ENCODE measurements at regions not wholly inside any gene's neighbourhood (a gene's known extent, or its start where the extent isn't known, plus 50 kb on each side); places are given as distances from the start of the nearest gene placed in this dataset.

DNA sequence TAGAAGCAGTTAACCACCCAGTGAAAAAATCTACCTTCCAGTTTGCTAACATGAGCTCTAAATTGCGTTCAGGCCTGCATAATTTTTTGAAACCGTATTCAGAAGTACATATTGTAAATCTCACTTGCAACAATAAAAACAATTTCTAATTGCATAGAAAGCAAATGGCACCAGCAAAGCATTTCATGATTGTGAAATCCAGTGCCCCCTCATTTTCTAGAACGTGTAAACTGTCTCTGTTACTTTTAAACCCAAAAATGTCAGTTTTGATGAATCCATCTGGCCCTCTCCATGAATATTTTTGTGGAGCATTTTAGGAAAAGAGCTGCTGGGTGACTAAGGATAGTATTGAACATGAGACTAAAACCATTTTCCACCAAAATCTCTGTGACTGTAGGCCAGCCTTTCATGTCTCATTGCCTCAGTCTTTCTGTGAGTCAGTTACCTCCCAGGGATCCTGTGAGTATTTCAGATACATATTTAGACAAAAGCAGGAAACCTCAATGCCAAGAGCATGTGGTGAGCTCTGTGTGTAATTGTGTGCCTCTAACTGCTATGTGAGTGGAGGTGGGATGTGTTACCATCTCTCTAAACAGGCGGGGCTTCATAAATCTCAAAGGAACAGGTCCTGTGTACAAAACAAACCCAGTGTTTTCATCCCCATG lies 477.8 kb upstream of the DCC start:
- Histone ChIP-seq H3K36me3 (no peaks in the 10 kb centered on the region), H3K27me3 (no peaks in the 10 kb centered on the region), H3K4me1 (no peaks in the 10 kb centered on the region), H3K9me3 (peaks cover 0 to 13% (median 0%) of the 10 kb centered on the region in 4 donors), H3K27ac (no peak overlapping the region), H3K4me3 (no peak overlapping the region)
- 84 to 87% methylated on average over 4 of the region's 4 CpGs for WGBS, 2 donors
- DNase-seq (ENCODE audit: low spot score in 2 of 2) = no peak
- TF ChIP-seq, protein P1, sequence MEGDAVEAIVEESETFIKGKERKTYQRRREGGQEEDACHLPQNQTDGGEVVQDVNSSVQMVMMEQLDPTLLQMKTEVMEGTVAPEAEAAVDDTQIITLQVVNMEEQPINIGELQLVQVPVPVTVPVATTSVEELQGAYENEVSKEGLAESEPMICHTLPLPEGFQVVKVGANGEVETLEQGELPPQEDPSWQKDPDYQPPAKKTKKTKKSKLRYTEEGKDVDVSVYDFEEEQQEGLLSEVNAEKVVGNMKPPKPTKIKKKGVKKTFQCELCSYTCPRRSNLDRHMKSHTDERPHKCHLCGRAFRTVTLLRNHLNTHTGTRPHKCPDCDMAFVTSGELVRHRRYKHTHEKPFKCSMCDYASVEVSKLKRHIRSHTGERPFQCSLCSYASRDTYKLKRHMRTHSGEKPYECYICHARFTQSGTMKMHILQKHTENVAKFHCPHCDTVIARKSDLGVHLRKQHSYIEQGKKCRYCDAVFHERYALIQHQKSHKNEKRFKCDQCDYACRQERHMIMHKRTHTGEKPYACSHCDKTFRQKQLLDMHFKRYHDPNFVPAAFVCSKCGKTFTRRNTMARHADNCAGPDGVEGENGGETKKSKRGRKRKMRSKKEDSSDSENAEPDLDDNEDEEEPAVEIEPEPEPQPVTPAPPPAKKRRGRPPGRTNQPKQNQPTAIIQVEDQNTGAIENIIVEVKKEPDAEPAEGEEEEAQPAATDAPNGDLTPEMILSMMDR (IDR thresholded peaks at IDR 0.05) = no peak
- no peak for TF ChIP-seq EP300 (IDR thresholded peaks at IDR 0.05)
- no peak for TF ChIP-seq POLR2A (IDR thresholded peaks at IDR 0.05)

DNA sequence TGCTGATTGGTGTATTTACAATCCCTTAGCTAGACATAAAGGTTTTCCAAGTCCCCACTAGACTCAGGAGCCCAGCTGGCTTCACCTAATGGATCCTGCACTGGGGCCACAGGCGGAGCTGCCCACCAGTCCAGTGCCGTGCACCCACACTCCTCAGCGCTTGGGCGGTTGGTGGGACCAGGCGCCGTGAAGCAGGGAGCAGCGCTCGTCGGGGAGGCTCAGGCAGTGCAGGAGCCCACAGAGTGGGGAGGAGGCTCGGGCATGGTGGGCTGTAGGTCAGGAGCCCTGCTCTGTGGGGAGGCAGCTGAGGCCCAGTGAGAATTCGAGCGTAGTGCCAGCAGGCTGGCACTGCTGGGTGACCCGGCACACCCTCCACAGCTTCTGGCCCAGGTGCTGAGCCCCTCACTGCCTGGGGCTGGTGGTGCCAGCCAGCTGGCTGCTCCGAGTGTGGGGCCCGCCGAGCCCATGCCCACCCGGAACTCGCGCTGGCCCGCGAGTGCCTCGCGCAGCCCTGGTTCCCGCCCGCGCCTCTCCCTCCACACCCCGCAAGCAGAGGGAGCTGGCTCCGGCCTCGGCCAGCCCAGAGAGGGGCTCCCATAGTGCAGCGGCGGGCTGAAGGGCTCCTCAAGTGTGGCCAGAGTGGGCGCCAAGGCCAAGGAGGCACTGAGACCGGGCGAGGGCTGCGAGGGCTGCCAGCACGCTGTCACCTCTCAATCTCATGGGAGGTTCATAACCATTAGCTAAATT lies 475.6 kb upstream of the DCC start:
- H3K9me3 ChIP-seq = peaks cover 0 to 13% (median 0%) of the 10 kb centered on the region in 4 donors
- H3K27me3 ChIP-seq = no peaks in the 10 kb centered on the region
- no peak overlapping the region for H3K4me3 ChIP-seq
- 88 to 92% methylated on average over 14 to 32 of the region's 36 CpGs for WGBS, 2 donors
- H3K36me3 ChIP-seq = no peaks in the 10 kb centered on the region
- TF ChIP-seq, protein P1 (IDR thresholded peaks at IDR 0.05) = no peak
- TF ChIP-seq EP300 (IDR thresholded peaks at IDR 0.05) (no peak), POLR2A (IDR thresholded peaks at IDR 0.05) (no peak)
- no peak for DNase-seq (ENCODE audit: low spot score in 2 of 2)
- no peaks in the 10 kb centered on the region for H3K4me1 ChIP-seq
- no peak overlapping the region for H3K27ac ChIP-seq

DNA sequence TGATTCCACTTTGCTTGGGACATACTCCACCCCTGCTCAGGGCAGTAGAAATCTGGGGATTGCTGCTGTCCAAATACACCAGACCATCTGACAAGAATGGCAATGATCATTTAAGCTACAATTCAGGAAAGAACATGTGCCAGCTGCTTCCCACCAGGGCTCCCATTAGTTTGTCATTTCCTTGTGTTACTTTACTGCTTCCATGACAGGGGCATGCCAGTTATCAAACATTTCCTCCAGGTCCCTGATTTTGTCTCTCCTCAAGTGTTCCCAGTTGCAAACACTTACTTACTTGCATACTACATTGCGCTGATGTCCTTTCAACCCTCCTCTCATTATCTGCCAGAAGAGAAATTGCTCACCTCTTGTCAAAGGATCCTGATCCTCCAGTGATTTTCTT lies 474.5 kb upstream of the DCC start:
- Histone ChIP-seq H3K36me3 (no peaks in the 10 kb centered on the region), H3K27me3 (no peaks in the 10 kb centered on the region), H3K4me3 (no peak overlapping the region), H3K9me3 (peaks cover 0 to 13% (median 0%) of the 10 kb centered on the region in 4 donors), H3K27ac (no peak overlapping the region), H3K4me1 (no peaks in the 10 kb centered on the region)
- DNase-seq (ENCODE audit: low spot score in 2 of 2) = no peak
- TF ChIP-seq, protein P1 (IDR thresholded peaks at IDR 0.05) = no peak
- TF ChIP-seq EP300 (IDR thresholded peaks at IDR 0.05) (no peak), POLR2A (IDR thresholded peaks at IDR 0.05) (no peak)
- 93 to 94% methylated on average over 1 of the region's 1 CpG for WGBS, 2 donors

DNA sequence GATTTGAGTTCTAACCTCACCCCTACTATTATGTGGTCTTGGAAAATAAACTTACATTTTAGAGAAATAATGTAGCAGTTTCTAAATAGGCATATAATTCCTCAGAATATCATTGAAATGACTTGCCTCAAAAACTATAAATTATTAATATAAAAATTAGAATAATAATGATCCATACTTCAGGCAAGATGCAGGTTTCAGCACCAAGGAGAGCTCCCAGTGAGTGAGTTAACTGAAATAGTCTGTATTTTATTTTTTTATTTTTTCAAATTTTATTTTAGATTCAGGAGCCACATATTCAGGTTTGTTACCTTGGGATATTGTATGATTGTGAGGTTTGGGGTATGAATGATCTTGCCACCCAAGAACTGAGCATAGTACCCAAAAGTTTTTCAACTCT lies 472.2 kb upstream of the DCC start:
- H3K4me3 ChIP-seq = no peak overlapping the region
- H3K27ac ChIP-seq = no peak overlapping the region
- no peaks in the 10 kb centered on the region for H3K27me3 ChIP-seq
- no peak for DNase-seq (ENCODE audit: low spot score in 2 of 2)
- no peak for TF ChIP-seq EP300 (IDR thresholded peaks at IDR 0.05)
- TF ChIP-seq, protein P1 (IDR thresholded peaks at IDR 0.05) = no peak
- TF ChIP-seq POLR2A (IDR thresholded peaks at IDR 0.05) = no peak
- H3K9me3 ChIP-seq = peaks cover 0 to 13% (median 0%) of the 10 kb centered on the region in 4 donors
- no peaks in the 10 kb centered on the region for H3K36me3 ChIP-seq
- no peaks in the 10 kb centered on the region for H3K4me1 ChIP-seq

DNA sequence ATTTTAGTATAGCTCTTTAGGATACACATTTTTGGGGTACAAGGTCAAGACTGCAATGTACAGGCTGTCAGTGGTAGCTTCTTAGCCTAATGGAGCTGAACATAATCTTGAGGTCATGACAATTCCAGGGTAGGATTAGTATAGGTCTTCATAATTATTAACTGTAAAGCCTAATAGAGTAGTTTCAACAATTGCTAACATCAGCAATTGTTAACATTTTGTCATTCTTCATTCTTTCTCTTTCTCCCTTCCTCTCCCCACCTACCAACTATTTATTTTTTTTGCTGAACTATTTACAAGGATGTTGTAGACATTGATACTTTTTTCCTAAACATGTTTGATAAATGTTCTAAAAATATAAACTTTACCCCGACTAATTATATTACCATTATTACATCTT lies 461.3 kb upstream of the DCC start:
- TF ChIP-seq EP300 (IDR thresholded peaks at IDR 0.05) (no peak), POLR2A (IDR thresholded peaks at IDR 0.05) (no peak)
- TF ChIP-seq, protein P1 (IDR thresholded peaks at IDR 0.05) = no peak
- no peak overlapping the region for H3K4me3 ChIP-seq
- H3K27me3 ChIP-seq = no peaks in the 10 kb centered on the region
- H3K9me3 ChIP-seq = peaks cover 0 to 8% (median 0%) of the 10 kb centered on the region in 4 donors
- WGBS, 2 donors = 91 to 100% methylated on average over 1 of the region's 1 CpG
- no peaks in the 10 kb centered on the region for H3K36me3 ChIP-seq
- no peaks in the 10 kb centered on the region for H3K4me1 ChIP-seq
- no peak for DNase-seq (ENCODE audit: low spot score in 2 of 2)
- H3K27ac ChIP-seq = no peak overlapping the region
